ENCODE measurements at regions not wholly inside any gene's neighbourhood (a gene's known extent, or its start where the extent isn't known, plus 50 kb on each side); places are given as distances from the start of the nearest gene placed in this dataset.

DNA sequence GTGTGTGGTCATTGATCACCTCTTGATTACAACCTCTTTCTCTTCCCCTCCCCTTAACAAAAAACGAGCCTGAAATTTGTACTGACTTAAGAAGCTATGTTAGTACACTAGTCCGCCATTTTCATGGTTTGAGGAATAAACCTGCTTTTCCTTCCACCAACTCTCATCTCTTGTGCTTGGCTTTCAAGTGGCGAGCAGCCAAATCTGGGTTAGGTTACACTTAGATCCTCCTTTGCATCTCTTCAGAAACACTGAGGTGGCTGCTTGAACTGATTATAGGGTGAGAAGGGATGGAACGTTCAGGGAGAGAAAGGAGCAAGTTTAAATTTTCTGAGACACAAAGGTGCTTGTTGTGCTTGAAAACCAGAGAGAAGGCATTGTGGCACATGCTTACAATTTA lies 2171.4 kb downstream of the LRRC4C start:
- DNase-seq: no peak

DNA sequence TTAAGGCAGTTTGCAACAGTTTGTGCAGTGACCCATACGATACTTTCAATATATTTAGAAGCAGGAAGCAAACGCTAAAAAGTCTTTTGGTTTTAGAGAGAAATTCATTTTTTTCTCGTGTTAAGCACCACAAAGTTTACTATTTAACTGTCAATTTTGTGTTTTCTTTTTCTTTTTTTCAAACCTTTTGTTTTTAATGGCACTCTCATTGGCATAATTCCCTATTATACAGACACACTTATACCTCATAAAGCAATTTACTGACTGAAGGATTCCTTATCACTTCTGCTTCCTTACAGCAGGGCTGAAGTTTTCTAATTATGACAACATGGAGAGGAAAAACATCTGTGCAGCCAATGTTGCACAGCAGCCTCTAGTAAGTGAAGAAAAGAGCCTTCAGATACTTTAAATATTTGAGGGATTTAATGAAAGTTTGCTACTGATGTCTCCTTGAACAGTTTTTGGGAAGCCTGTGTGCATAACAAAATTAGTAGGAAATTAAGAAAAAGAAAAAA lies 2191.2 kb downstream of the LRRC4C start:
- no peak for DNase-seq

DNA sequence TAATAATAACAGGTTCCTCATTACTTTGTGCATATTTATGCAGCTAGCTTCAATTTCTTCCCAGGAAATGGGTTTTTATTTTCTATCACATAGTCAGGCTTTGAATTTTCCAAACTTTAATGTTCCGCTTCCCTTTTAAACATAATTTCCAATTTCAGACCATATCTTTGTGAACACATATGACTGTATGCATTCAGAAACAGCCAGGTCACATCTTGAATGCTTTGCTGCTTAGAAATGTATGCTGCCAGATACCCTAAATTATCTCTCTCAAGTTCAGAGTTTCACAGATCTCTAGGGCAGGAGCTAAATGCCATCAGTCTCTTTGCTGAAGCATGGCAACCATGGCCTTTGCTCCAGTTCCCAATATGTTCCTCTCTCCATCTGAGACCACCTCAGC lies 2203.8 kb downstream of the LRRC4C start:
- no peak for DNase-seq

DNA sequence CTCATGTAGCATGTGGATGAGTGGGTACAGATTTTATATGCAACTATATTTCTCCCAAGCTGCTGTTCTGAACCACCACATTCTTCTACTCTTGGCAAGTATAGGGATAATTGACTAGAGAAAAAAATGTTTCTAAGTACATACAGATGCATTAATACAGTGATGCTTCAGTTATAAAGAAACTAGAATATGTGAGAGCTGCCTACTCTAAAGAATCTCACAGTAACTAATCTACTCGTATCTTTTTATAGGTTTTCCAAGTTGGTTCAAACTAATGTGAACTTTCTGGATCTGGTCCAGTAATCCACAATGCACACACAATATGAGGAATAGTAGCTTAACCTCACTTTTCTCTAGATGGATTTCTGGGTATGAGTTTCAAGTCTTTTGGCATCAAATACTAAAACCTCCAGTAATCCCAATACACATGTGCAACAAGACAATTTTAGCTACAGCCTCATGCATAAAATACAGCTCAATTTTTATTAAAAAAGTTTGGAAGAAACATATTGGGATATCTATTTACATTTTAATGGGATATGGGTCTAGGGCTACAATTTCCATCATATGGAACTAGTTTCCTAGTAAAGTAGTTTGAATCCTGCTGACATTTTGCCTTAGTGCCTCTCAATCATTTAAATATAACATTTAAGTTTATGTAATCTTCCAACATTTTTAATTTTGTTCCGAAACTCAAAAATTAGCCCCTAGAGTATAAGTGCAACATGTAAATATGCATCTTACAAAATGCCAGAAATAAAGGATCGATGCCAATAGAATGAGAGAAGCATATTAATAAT lies 2209.7 kb downstream of the LRRC4C start:
- no peak for DNase-seq

DNA sequence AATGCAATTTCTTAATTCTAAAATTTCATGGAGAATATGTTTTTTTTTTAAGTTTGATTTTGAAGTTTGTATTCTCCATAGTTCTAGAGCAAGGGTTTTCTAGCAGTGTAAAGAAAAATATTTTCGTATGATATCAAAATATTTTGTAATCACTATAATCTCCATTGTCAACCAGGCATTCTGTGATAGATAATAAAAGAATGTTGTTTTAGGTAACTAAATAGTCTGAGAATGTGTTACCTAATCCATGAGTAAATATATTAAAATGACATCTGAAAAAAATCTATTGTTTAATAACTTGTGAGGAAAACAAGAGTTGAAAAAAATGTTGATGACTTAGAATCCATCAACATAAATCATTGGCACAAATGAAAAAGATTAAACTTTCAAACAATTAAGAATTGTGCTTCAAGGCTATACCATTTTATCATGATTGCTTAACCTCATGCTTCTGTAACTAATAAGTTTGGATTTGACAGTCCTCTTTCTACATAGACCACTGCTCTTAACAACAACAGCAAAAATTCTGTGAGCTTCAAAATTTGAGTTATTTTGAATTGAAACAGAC lies 2211.8 kb downstream of the LRRC4C start:
- DNase-seq: no peak

DNA sequence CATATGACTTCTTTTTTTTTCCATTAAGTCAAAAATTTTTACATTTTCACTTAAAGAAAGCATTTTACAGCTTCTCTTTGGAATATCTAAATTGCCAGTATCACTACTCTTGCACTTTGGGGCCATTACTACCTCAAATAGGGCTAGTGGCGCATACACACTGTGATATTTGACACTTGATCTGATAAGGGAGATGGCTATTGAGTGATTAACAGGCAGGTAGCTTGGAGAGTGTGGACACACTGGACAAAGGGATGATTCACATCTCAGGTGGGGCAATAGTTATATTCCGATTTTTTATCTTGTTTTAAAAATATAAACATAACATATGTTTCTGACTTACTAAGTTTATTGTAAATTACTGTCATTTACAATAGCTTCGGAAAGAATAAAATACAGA lies 2219.9 kb downstream of the LRRC4C start:
- no peak for DNase-seq

DNA sequence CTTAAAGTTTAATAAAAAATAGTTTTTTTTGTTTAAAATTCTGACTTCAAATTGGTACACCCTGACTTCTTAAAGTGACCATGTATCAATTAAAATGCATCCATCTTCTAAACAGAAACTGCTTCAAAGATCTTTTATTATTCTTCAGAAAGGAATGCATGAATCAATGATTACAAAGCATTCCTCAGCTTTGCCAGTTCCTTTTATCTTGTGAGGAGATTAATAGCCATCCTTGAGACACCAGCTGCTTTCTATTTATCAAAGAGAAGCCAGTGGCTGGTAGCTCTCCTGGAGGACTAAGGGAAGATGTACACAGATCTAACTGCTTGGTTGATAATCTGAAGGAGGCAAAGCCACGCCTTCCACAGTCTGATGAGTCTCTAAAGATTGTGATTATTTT lies 2222.5 kb downstream of the LRRC4C start:
- DNase-seq: no peak

DNA sequence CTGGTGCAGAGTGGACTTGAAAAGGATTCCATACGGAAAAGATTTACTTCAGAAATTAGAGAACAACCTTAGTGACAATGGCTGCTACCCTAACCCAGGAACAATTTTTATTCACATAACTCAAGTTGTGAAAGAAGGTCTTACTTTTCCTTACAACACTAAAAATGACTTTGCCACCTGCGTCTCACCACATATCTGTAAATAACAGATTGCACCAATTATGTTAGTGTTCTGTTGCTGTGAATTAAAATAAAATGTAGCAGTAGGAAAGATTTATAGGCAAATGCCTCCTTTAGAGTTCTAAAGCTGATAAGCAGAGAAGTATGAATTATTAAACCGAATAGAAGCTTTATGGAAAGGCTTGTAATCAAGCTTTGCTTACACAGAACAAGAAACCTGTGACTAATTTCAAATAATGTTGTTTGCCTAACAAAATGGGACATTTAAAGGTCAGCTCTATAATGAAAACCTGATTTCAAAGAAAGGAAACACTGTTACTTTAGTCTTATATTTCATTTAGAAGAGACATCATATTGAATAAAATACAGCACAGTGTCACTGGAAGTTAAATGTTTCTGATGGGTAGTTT lies 2237.8 kb downstream of the LRRC4C start:
- no peak for DNase-seq

DNA sequence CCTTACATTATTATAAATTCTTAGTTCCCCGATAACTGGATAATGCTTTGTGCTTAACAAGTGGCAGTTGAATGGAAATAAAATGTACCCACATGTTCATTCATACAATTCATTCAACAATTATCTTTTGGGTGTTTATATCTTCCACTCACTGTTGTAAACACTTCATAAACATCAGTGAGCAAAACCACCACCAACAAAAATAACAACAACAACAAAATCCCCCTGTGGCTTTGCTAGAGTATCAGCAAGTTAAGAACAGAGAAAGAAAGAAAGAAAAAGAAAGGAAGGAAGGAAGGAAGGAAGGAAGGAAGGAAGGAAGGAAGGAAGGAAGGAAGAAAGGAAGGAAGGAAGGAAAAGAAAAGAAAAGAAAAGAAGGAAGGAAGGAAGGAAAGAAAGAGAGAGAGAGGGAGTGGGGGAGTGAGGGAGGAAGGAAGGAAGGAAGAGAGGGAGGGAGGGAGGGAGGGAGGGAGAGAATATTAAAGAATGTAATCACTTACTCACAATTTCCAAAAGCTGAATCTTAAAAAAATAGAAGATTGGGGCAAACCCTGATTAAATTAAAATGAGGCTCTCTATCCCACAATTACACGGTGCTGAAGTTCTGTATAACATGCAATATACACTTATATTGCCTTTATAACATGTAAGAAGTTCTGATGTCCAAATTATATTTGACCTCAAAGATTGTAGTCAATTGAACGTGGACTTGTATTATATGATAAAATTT lies 2238.8 kb downstream of the LRRC4C start:
- DNase-seq: no peak

DNA sequence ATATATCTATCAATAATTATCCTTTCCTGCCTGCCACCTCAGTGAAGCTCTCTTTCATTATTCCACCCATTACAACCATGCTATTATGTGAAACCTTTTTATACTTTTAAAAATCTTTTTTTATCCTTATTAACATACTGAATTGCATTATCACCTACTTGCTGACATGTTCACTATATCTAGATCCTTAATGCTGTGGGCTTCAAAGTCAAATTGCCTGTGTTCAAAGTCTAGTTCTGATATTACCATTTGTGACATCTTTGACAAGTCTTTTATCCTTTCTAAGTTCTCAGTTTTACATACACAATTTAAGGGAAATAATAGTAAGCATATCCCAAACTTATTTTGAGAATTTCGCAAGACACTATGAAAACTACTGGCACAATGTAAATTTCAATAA lies 2239.4 kb downstream of the LRRC4C start:
- DNase-seq: no peak

DNA sequence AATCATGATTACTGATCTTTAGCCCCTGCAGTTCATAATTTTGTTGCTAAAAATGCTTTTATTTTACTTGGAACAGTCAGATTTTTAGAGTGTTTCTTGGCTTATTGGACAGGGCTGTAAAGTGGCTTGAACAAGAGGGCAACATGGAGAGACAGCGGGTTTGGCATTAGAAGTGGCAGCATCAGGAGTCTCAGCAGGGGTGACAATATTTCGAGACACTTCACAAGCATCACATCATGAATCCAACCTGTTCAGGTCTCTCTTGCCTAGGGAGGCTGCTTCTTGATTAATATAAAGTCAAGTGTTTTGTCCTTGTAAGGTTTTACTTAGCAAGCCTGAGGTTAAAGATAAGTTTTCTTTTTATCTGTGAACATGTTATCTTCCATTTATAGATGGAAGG lies 2249.5 kb downstream of the LRRC4C start:
- no peak for DNase-seq

DNA sequence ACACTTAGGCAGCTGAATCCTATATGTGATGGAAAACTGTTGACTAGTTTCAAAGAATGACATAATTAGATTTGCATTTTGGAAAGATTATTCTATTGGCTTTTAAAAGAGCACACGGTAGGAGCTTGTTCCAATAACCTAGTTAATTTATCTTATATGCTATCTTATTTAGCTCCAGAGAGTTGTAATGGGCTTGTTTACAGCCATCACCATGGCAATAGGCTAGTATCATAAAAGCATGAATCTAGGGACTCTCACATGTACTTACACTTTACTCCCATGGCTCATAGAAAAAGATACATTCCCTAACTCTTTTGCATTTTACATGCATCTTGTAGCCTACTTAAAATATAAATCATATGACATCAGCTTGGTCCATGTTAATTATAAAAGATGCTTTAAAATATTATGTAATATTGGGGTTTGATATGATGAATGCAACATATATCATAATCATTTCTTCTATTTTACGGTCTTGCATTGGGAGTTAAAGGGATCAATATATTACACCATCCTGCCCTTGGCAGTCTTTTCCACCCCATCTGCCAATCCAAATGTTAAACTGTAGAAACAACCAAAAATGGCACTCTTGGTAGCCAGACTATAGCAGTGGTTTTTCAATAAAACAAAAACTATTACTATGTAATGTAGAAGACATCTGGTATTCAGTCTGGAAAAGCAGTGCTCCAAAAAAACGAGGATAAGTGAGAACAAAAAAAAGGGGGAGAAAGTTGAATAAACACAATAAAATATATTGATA lies 2254.0 kb downstream of the LRRC4C start:
- DNase-seq: no peak

DNA sequence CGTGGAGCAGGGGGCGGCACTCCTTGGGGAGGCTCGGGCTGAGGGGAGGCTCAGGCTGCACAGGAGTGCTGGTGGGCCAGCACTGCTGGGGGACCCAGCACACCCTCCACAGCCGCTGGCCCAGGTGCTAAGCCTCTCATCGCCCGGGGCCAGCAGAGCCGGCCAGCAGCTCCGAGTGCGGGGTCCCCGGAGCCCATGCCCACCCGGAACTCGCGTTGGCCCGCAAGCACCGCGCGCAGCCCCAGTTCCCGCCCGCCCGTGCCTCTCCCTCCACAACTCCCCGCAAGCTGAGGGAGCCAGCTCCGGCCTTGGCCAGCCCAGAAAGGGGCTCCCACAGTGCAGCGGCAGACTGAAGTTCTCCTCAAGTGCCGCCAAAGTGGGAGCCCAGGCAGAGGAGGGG lies 2266.8 kb downstream of the LRRC4C start:
- DNase-seq: no peak

DNA sequence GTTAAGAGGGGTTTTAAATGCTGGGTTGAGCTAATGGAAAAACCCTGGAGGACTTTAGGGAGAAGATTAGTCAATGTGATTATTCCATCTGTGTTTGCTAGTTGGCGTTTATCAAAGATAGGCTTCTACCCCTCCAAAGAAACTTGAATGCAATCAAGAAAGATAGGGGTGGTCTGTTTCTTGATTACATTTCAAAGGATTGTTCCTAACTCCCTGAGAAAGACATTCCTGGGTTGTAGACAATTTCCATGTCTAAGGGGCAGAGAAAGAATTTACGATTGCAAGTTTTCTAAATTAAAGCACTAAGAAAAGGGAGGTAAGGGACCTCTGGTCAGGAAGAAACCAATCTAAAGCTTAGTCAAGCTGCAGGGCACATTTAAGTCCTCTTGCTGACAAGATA lies 2268.7 kb downstream of the LRRC4C start:
- no peak for DNase-seq

DNA sequence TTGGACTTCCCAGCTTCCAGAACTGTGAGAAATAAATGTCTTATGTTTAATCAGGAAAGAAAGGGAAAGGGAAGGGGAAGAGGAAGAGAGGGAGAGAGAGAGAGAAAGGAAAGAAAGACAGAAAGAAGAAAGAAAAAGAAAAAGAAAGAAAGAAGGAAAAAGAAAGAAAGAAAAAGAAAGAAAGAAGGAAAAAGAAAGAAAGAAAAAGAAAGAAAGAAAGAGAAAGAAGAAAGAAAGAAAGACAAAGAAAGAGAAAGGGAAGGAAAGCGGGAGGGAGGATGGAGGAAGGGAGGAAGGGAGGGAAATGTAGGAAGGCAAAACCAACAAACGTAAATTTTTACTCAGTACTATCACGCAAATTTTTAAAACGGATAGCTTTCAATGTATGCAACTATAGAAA lies 2281.8 kb downstream of the LRRC4C start:
- no peak for DNase-seq

DNA sequence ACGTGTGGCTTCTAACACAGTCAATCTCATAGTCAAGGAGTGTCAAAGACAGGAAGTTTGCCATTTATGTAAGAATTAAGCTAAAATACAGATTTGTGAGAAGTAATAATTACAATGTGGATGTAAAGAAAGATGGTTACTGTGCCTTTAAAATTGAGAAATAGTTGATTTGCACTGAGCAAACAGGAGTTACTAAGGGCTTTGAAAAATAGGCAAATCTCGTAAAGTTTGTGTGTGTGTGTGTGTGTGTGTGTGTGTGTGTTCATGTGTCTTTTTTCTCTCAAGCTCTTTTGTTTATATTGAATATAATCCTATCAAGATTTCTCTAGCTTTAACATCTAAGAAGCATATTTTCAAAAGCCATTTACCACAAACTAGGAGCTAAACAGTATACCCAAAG lies 2284.5 kb downstream of the LRRC4C start:
- DNase-seq: no peak

DNA sequence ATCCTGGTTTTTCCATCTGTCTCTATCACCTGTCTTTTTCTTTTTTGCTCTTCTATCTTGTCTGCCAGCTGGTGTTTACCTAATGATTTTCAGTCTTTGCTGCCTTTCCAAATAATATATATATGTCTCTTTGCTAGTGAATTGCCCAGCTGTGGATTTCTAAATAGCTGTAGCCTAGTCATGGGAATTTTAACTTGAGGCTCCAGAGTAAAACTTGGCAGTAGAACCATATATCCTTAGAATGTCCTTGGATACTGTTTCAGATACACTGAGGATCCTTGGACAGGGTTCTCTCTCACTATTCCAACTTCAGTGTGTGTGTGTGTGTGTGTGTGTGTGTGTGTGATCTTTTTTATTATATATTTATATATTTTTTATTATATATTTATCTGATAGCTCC lies 2285.3 kb downstream of the LRRC4C start:
- DNase-seq: no peak

DNA sequence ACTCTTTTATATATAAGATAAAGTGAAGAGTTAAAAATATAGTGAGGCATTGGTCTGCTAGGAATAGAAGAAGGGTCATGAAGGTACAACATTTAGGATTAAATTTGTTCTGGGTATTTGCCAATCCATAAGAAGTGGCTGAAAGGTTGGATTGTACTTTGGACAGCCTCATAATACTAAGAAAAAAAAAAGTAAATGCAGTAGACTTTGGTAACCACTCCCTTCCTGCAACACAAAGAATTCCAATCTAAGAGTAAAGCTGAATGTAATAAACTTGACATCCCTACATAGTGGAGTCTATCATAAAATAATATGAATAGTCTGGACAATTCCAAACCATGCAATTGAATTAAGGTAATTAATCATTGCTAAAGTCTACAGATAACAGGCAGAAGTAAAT lies 2294.4 kb downstream of the LRRC4C start:
- no peak for DNase-seq

DNA sequence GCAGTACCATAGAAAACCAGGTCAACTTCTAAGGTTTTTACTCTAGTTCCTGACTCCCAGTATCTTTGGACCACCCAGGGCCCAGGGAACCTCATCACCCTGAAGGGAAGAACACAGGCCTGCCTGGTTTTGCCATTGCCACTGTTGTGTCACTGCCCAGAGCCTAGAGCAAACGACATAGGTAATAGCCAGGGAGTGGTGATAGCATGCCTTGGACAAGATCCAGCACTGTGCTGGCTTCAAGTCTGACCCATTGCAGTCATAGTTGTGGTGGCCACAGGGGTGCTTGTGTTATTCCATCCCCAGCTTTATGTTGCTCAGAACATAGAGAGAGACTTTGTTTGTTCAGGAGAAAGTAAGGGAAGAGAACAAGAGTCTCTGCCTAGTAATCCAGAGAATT lies 2310.2 kb downstream of the LRRC4C start:
- no peak for DNase-seq

DNA sequence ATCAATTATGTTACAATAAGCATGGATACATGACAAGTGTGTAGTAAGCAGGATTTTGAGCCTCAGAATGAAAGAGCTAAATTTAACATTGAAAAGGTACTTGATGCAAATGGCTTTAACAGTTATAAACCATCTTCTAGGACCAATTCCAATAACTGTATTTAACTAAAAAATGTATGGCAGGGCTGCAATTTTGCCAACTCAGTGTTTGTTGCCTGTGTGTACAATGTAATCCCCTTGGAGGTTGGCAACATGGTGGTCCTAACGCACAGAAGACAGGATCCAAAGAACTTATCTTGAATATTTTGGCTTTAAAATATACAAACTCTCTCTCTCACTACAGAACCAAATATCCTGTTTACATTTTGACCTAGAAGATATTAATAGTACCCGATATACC lies 2314.1 kb downstream of the LRRC4C start:
- DNase-seq: no peak

DNA sequence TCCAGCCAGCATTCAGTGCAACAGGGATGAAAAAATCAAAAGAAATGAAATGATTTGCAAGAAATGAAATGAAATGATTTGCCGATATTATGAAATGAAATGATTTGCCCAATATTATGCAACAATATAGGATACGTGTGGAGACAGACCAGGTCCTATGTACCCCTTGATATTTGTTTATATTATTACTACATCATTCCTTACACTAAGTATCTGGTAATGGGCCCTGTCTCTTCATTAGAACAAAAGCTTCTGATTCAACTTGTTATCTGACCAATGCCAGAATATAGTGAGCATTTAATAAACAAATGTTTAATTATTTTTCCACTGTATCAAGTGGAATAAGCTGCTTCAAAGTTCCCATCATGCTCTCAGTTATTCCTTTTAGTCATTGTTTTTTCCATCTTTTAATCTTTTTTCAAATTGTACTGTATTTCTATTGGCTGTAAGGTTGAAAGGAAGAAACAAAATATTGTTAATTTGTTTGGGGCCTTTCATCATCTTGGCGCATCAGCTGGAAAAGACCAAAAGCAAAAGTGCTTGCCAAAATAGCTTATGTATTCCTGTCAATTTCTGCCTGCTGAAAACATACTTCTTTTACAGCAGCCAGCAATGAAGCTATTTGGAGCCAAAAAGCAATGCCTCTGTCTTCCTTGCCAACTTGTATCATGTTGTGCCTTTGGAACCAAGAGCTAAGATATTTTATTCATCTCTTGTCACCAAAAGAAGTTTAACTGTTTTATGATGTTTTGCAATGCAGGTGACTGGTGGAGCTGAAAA lies 2314.9 kb downstream of the LRRC4C start:
- no peak for DNase-seq

DNA sequence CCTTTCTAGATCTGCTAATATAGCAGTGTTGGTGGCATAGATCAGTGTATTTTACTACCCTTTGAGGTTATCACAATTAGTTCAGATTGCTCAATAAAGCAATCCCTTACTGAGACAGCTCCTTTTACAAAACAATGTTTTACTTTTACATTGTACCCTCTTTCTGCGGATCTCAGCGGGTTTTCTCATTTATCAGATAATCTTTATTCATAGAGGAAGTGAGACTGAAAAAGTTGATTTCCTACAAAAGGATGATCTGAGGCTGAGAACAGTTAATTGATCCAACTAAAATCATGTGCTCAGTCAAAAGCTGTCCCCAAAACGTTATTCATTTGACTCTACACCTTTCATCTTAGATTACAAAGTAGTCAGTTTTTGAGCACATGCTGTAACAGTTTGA lies 2319.9 kb downstream of the LRRC4C start:
- no peak for DNase-seq
